CD4-positive, alpha-beta T cell treated with Interleukin-2 at 100 ng/mL for 4 hours (primary cell): ENCODE measurements at regions not wholly inside any gene's neighbourhood (a gene's known extent, or its start where the extent isn't known, plus 50 kb on each side); places are given as distances from the start of the nearest gene placed in this dataset.
"Not testable (repeated sequence)": the region's sequence is repeated elsewhere in the genome, so short reads cannot be mapped to it uniquely, and the experiment has no call there.

Experiments used
- DNase-seq: peaks from one replicate; pipeline ENCODE4 v3.0.0-alpha.2; 2020; ENCODE audit warnings: low spot score

DNA sequence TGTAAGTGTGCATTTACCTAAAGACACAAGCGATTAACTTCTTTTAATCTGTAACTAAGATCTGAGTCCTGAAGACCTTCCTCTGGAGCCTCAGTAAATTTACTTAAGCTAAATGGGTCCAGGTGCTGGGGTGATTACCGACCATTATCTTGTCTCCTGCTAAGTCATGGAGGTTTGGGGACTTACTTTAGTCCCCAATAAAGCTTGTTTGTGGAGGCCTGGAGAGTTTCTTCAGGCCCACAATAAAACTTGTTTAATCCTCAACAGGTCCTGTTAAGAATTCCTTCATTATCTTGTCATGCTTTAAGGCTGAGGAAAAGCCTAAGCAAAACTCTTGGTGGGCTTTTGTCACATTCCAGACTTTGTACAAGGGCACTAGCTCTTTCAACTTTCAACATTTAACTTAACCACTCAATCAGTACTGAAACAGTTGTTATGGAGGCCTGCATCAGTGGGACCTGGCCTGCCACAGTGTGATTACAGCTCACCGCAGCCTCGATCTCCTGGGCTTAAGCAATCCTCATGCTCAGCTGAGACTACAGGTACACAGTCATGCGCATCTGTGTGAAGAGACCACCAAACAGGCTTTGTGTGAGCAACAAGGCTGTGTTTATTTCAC, 84.0 kb downstream of the FMO4 start:
- no peak for DNase-seq

DNA sequence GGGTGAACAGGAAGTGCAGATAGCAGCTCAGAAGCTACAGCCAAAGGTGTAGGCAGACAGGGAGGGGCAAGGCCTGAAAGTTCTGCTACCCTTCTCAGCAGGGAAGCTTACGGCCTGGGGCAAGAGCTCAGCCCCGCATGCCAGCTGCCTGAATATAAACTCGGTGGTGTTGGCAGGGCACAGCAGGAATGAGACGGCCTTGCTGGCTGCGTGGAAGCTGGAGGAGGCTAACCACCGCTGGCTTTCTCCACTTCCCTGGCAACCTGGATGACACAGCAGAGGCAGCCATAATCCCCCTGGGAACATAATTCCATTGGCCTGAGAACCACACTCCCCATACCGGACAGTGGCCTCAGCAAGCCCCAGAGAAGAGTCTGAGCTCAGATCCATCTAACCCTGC, 81.9 kb upstream of the PRRC2C start:
- DNase-seq = no peak

DNA sequence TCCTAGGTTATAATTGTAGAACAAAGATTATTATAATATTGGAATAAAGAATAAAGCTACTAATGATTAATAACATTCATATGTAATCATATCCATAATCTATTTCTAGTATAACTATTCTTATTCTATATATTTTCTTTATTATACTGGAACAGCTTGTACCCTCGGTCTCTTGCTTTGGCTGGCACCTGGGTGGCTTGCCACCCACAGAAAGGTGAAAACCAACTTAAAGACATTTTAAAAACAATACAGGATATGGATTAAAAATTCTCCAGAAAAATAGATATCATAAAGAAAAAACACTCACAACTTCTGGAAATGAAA, 80.0 kb upstream of the PRRC2C start:
- no peak for DNase-seq

DNA sequence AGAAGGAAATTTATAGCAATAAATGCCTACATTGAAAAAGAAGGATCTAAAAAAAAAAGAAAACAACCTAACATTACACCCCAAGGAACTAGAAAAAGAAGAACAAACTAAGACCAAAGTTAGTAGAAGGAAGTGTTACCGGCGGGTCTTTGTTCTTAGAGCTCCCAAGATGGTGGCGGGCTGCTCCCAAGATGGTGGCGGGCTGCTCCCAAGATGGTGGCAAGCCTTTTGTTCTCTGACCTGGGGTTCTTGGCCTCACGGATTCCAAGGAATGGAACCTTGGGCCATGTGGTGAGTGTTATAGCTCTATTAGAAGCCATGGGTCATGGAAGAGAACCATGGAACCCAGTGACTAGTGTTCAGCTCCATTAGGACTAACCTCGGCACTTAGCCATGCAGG, 71.8 kb upstream of the PRRC2C start:
- DNase-seq = not testable (repeated sequence)

- DNase-seq = no peak
These were observed 66.8 kb upstream of the PRRC2C start for GRCh38 chr1:171418546-171418945.

- peak; percentile 57 for DNase-seq
These were observed 64.5 kb upstream of the PRRC2C start for GRCh38 chr1:171420810-171421209.

DNA sequence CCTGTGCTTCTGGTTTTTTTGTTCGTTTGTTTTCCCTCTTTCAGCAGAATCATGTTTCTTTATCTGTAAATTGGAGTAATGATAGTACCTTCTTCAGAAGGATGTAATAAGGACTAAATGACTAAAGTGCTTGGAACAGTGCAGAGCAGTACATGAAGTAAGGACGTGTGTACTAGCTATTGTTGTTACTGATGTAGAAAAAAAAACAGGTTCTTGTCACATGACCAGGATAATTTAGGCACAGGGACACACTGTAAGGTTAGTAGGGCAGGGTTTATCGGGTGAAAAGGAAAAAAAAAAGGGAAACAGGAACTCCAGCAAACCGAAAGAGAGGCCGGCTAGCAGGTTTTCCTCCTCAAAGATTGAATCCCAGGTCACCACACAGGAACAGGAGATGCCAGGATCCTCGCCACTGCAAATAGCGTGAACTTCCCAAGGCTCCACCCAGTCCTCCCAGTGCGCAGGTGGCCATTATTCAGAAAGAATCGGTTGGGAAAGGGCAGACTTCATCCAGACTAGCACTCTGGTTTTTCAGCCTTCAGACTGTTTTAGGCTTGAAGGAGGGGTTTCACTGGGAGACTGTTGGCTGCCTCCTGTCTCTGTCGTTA, 63.8 kb upstream of the PRRC2C start:
- DNase-seq = no peak

DNA sequence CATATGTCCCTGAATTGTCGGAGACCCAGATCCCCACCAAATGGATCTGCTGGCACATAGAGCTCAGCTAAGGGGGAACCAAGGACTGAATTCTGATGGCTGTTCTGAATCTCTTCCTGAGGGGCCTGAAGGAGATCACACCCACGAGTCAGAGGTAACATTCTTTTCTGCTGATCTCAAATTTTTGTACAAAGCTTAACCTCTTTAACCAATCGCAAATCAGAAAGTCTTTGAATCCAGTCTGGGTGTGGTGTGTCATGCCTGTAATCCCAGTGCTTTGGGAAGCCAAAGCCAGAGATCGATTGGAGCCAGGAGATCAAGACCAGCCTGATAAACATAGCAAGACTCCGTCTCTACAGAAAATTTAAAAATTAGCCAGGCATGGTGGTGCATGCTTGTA, 62.8 kb upstream of the PRRC2C start:
- DNase-seq = no peak

DNA sequence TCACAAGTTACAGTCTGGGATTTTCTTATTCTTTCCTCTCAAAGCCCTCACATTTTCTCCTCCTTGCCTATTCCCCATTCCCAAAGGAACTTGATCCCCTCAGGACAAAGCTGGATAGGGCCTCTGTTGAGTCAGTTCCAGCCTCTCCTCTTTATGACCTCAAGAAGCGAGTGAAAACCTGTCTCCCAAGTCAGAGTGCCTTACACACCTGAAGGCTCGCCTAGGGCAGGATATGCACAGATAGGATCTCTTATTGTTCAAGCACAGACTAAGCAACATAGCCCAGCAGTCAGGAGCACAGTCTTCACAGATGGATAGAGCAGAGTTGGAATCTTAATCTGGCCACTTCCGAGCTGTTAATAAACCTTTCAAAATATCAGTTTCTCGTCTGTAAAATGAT, 60.8 kb upstream of the PRRC2C start:
- DNase-seq = no peak

DNA sequence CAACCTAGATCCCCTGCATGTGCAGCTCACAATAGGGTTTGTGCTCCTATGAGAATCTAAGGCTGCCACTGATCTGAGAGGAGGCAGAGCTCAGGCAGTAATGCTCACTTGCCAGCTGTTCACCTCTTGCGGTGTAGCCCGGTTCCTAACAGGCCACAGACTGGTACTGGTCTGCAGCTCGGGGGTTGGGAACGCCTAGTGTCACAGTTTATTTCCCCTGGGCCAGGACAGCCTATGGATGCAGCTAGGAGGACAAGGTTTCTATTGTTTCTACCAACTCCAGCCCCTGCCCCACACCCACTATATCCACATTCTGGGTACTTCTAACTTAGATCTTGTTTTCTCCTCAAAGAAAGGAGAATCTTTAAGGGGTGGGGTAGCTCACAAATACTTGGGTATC, 58.7 kb upstream of the PRRC2C start:
- no peak for DNase-seq

DNA sequence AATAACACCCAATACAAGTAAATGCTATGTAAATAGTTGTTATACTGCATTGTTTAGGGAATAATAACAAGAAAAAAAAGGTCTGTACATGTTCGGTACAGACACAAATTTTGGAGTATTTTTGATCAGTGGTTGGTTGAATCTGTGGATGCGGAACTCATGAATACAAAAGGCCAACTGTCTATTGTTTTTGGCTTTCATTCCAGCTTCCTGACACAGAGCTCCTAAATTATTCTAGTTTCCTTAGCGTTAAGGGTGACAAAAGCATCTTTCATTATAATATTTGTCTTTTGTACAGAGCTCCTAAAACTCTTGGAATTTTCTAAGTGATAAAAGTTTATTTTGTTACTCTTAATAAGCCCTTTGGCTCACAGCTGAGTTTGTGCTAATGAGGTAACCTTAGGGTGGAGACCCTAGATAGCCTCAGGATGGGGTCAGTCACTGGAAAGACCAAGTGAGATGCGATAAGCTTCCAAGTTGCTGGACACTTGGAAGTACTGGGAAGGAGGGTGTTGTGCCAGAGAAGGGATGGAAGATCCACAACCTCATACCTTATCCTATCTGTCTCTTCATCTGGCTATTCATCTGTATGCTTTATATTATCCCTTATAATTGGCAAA, 57.4 kb upstream of the PRRC2C start:
- no peak for DNase-seq

GRCh38 chr1:171429137-171429536, 56.2 kb upstream of the PRRC2C start:
- no peak for DNase-seq

DNA sequence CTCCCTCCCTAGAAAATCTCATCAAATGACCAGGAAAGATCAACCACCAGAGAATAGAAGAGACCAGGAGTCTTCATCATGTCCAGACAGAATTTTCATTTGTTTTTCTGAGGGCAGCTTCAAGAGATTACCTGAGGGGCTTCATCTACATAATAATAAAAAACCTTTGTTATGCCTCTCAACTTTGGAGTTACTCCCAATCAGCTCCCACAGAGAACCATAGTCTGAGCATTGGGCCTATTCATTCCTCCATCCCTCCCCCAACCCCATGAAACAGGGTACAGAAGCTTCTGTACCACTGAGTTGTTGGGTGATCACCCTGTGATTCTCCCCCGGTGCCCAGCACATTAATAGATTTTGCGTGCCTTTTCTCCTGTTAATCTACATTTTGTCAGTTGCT, 53.3 kb upstream of the PRRC2C start:
- no peak for DNase-seq

DNA sequence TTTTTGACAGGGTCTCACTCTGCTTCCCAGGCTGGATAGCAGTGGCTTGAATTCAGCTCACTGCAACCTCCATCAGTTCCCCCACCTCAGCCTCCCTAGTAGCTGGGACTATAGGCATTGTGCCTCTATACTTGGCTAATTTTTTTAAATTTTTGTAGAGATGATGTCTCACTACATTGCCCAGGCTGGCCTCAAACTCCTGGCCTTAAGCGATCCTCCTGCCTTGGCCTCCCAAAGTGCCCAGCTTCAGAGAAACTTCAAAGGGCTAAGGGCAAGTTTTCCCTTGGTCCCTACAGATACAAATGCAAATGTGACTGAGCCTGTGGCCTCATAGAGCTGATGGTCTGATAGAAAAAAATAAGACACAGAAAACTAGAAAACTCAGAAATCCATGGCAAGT, 52.9 kb upstream of the PRRC2C start:
- no peak for DNase-seq

DNA sequence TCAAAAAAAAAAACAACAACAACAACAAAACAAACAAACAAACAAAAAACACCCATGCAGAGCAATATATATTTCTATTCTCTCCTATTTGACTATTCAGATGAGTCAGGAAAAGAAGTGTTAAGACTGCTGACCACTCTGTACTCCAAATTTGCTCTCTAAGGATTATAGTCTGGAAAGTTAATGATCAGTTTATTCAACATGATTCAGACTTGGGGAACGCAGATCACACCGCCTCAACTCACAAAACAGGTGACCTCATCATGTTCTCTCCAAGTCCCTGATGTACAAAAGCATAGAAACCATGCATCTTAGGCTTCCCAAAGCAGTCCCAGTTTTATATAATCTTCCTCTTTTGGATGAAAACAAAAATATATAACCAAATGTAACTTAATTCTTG, 51.9 kb upstream of the PRRC2C start:
- no peak for DNase-seq

DNA sequence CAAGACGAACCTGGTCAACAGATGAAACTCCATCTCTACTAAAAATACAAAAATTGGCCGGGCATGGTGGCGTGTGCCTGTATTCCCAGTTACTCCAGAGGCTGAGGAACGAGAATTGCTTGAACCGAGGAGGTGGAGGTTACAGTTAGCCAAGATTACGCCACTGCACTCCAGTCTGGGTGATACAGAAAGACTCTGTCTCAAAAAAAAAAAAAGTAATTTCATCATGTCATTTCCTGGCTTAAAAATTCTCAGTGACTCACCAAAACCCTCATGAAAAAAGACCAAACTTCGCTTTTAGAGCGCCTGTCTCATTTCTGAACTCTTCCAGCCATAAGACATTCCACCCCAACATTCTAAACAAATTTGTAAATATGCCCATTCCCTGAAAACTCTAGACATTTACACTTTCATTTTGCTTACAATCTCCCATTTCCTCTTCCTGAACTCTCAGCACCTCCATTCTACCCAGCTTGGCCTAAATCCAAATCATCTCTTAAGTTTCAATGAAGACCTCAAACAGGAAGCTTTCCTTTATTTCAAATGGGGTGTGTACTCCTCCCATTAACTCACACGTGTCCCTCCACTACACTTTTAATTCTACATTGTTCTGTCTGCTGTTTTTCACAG, 50.5 kb upstream of the PRRC2C start:
- DNase-seq = peak; percentile 25
